ENCODE measurements at regions not wholly inside any gene's neighbourhood (a gene's known extent, or its start where the extent isn't known, plus 50 kb on each side); places are given as distances from the start of the nearest gene placed in this dataset.

GRCh38 chr20:39445095-39445494, 483.0 kb downstream of the DHX35 start (continued):
- TF ChIP-seq ZNF704 (tag by site-specific recombination; IDR thresholded peaks at IDR 0.05) (no peak), ZNF843 (tag by site-specific recombination; IDR thresholded peaks at IDR 0.05) (no peak)

- Histone ChIP-seq H3K9me3 (ENCODE audit: control insufficient read depth, insufficient read depth, low read depth, low read length) (no peaks in the 10 kb centered on the region), H3K4me3 (ENCODE audit: low read depth, low read length) (no peak overlapping the region), H3K27ac (ENCODE audit: extremely low read depth, low read depth, low read length) (no peak overlapping the region), H3K4me1 (ENCODE audit: control insufficient read depth, insufficient read depth, low read length) (no peaks in the 10 kb centered on the region), H3K36me3 (ENCODE audit: control insufficient read depth in 2 of 2, insufficient read depth in 1 of 2, low read length in 2 of 2) (no peaks in the 10 kb centered on the region)
- ChIA-PET CTCF (no interaction called here), POLR2A (no interaction called here)
- TF ChIP-seq ZNF404 (tag by site-specific recombination; IDR thresholded peaks at IDR 0.05) (no peak), ZNF571 (tag by site-specific recombination; IDR thresholded peaks at IDR 0.05) (no peak)
Observed at GRCh38 chr20:39433466-39433865, 471.3 kb downstream of the DHX35 start.

GRCh38 chr20:39431091-39431880, 469.1 kb downstream of the DHX35 start:
- Histone ChIP-seq H3K36me3 (ENCODE audit: control insufficient read depth in 2 of 2, insufficient read depth in 1 of 2, low read length in 2 of 2) (no peaks in the 10 kb centered on the region), H3K4me1 (ENCODE audit: control insufficient read depth, insufficient read depth, low read length) (no peaks in the 10 kb centered on the region), H3K4me3 (ENCODE audit: low read depth, low read length) (no peak overlapping the region), H3K27ac (ENCODE audit: extremely low read depth, low read depth, low read length) (no peak overlapping the region), H3K9me3 (ENCODE audit: control insufficient read depth, insufficient read depth, low read depth, low read length) (no peaks in the 10 kb centered on the region)
- POLR2A ChIA-PET = no interaction called here
- TF ChIP-seq ZNF510 (tag by site-specific recombination; IDR thresholded peaks at IDR 0.05; ENCODE audit: insufficient replicate concordance) = no peak
- TF ChIP-seq ZNF362 (tag by site-specific recombination; IDR thresholded peaks at IDR 0.05) = no peak
- TF ChIP-seq ZNF544 (tag by site-specific recombination; IDR thresholded peaks at IDR 0.05) = no peak
- no peak for TF ChIP-seq ZNF202 (tag by site-specific recombination; IDR thresholded peaks at IDR 0.05; ENCODE audit: borderline replicate concordance)
- no peak for TF ChIP-seq ZNF626 (tag by site-specific recombination; IDR thresholded peaks at IDR 0.05)
- TF ChIP-seq TSHZ1 (tag by site-specific recombination; IDR thresholded peaks at IDR 0.05; ENCODE audit: borderline replicate concordance) = no peak
- no peak for TF ChIP-seq ZNF112 (tag by site-specific recombination; IDR thresholded peaks at IDR 0.05)
- TF ChIP-seq ZNF157 (tag by site-specific recombination; IDR thresholded peaks at IDR 0.05) = no peak
- TF ChIP-seq ZNF133 (tag by site-specific recombination; IDR thresholded peaks at IDR 0.05) = no peak
- no peak for TF ChIP-seq ZSCAN30 (tag by site-specific recombination; IDR thresholded peaks at IDR 0.05)
- no peak for TF ChIP-seq ZNF776 (tag by site-specific recombination; IDR thresholded peaks at IDR 0.05; ENCODE audit: borderline replicate concordance)
- no peak for TF ChIP-seq SETDB1 (IDR thresholded peaks at IDR 0.05; ENCODE audit: insufficient read length, low read length)
- no peak for TF ChIP-seq ZNF132 (tag by site-specific recombination; IDR thresholded peaks at IDR 0.05; ENCODE audit: borderline replicate concordance)
- no peak for TF ChIP-seq KLF17 (tag by site-specific recombination; IDR thresholded peaks at IDR 0.05)
- no peak for TF ChIP-seq ZBTB8A (tag by site-specific recombination; IDR thresholded peaks at IDR 0.05)
- no peak for TF ChIP-seq ZNF558 (tag by site-specific recombination; IDR thresholded peaks at IDR 0.05)
- no peak for TF ChIP-seq ZNF2 (tag by site-specific recombination; IDR thresholded peaks at IDR 0.05)
- TF ChIP-seq ZNF623 (tag by site-specific recombination; IDR thresholded peaks at IDR 0.05) = no peak
- CTCF ChIA-PET = interaction anchor here (0.7 to 1.3 kb wide), 2 partner anchors 162 to 203 kb away, joined by 4 to 5 read pairs; no protein-coding TSS in a partner anchor

Measured in HEK293 (cell line).